ENCODE measurements at regions not wholly inside any gene's neighbourhood (a gene's known extent, or its start where the extent isn't known, plus 50 kb on each side); places are given as distances from the start of the nearest gene placed in this dataset.

DNA sequence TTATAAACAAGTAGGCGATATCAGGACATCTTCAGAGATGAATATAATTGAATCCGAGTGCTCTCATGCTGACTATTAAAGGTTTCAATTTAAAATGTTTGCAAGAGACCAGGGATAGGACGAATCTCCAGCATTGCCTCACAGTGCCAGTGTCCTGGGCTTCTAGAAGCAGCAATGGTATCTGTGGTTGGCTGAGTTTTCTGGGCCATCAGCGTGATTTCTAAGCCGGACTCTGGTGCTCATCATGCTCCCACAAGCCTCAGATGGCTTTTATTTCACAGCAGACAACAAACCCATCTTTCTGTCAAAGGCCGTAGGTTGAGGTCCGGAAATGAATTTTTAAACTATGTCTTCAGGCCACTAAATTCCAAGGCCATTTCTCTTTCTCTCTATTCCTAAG is 187.7 kb downstream of the FOXO1 start:
- H3K36me3 ChIP-seq (ENCODE audit: low read depth), result no peaks in the 10 kb centered on the region
- no peaks in the 10 kb centered on the region for H3K9me3 ChIP-seq (ENCODE audit: severe bottlenecking)
- no peak overlapping the region for H3K27ac ChIP-seq (ENCODE audit: poor library complexity, severe bottlenecking)
- DNase-seq (ENCODE audit: low spot score) (no peak), ATAC-seq (ENCODE audit: low read depth) (no peak)
- H3K27me3 ChIP-seq (ENCODE audit: insufficient read depth, poor library complexity, severe bottlenecking), result no peaks in the 10 kb centered on the region
- no peak overlapping the region for H3K4me3 ChIP-seq (ENCODE audit: severe bottlenecking)
- no peaks in the 10 kb centered on the region for H3K4me1 ChIP-seq (ENCODE audit: insufficient read depth, poor library complexity, severe bottlenecking)
- TF ChIP-seq, protein P1, sequence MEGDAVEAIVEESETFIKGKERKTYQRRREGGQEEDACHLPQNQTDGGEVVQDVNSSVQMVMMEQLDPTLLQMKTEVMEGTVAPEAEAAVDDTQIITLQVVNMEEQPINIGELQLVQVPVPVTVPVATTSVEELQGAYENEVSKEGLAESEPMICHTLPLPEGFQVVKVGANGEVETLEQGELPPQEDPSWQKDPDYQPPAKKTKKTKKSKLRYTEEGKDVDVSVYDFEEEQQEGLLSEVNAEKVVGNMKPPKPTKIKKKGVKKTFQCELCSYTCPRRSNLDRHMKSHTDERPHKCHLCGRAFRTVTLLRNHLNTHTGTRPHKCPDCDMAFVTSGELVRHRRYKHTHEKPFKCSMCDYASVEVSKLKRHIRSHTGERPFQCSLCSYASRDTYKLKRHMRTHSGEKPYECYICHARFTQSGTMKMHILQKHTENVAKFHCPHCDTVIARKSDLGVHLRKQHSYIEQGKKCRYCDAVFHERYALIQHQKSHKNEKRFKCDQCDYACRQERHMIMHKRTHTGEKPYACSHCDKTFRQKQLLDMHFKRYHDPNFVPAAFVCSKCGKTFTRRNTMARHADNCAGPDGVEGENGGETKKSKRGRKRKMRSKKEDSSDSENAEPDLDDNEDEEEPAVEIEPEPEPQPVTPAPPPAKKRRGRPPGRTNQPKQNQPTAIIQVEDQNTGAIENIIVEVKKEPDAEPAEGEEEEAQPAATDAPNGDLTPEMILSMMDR (IDR thresholded peaks at IDR 0.05; ENCODE audit: poor library complexity, severe bottlenecking), result no peak

DNA sequence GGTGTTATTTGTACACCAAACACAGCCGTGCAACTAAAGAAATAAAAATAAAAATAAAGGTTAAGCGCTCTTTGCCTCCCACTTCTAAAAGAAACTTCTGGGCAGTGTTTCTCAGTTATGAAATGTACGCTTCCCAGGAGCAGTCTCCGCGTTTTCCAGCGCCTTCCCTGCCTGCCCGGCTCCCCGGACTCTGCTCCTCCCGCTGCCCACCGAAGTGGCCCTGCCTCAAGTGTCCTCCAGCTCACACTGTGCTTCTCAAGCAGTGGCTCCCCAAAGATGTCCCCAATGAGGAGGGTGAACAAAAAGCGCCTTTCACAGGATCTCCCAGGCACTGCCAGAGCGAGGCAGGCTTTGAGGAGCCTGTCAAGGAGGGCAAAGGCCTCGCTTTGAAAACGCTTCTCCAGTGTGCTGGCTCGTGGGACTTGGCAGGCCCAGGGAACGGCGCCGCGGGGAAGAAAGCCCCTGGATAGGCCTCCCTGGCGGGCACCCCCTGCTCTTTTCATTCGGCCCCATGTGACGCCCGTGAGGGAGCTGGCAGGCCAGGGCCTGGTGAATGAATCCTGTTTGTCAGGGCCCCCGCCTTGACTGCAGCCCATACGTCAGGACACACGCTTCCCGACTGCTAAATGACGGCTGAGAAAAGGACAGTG is 187.1 kb downstream of the FOXO1 start:
- DNase-seq (ENCODE audit: low spot score) (no peak), ATAC-seq (ENCODE audit: low read depth) (no peak)
- no peaks in the 10 kb centered on the region for H3K4me1 ChIP-seq (ENCODE audit: insufficient read depth, poor library complexity, severe bottlenecking)
- H3K9me3 ChIP-seq (ENCODE audit: severe bottlenecking), result no peaks in the 10 kb centered on the region
- no peak overlapping the region for H3K4me3 ChIP-seq (ENCODE audit: severe bottlenecking)
- H3K27ac ChIP-seq (ENCODE audit: poor library complexity, severe bottlenecking), result no peak overlapping the region
- TF ChIP-seq, protein P1 (IDR thresholded peaks at IDR 0.05; ENCODE audit: poor library complexity, severe bottlenecking), result no peak
- H3K36me3 ChIP-seq (ENCODE audit: low read depth), result no peaks in the 10 kb centered on the region
- H3K27me3 ChIP-seq (ENCODE audit: insufficient read depth, poor library complexity, severe bottlenecking), result no peaks in the 10 kb centered on the region

DNA sequence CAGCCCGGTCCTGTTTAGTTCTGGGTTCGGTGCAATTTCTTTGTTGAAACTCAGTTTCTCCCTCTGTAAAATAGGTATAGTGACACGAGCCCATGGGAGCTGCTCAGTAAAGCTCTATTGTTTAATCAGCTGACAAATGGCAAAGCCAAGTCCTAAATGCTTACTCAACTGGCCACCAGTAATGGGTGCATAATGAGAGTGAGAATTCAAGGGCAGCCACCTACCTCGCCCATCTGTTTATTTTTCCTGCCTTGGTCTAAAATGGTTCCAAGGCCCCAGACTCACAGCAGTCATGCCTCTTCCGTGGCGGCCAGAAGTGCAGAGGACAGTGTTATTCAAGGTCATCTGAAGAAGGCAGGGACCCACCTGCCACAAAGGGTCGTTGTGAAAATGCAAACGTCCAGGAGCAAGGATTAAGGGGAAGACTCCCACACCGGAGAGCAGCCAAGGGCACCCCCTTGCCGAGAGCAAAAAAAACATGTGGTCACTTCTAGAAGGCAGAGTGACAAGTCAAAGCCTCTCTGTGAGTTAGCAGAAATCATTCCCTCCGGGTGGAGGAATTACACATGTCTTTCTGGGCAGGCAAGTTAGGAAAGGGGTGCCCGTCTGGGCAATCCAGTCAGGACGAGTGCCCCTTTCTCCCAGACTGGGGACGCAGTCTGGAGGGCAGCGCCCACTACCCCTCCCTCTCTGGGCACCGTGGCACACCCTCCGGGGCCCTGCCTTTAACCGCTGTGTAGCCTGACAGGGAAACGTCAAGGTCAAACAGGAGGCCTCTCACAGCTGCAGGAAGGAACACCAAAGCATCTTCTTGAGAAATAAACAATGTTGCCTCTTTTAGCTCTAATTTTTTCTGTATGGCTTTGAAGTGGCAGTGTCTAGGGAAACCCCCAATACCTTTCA is 186.2 kb downstream of the FOXO1 start:
- no peak for ATAC-seq (ENCODE audit: low read depth)
- H3K27me3 ChIP-seq (ENCODE audit: insufficient read depth, poor library complexity, severe bottlenecking), result no peaks in the 10 kb centered on the region
- no peaks in the 10 kb centered on the region for H3K4me1 ChIP-seq (ENCODE audit: insufficient read depth, poor library complexity, severe bottlenecking)
- H3K4me3 ChIP-seq (ENCODE audit: severe bottlenecking), result no peak overlapping the region
- H3K9me3 ChIP-seq (ENCODE audit: severe bottlenecking), result no peaks in the 10 kb centered on the region
- H3K36me3 ChIP-seq (ENCODE audit: low read depth), result no peaks in the 10 kb centered on the region
- no peak for DNase-seq (ENCODE audit: low spot score)
- TF ChIP-seq, protein P1 (IDR thresholded peaks at IDR 0.05; ENCODE audit: poor library complexity, severe bottlenecking), result no peak
- H3K27ac ChIP-seq (ENCODE audit: poor library complexity, severe bottlenecking), result no peak overlapping the region

DNA sequence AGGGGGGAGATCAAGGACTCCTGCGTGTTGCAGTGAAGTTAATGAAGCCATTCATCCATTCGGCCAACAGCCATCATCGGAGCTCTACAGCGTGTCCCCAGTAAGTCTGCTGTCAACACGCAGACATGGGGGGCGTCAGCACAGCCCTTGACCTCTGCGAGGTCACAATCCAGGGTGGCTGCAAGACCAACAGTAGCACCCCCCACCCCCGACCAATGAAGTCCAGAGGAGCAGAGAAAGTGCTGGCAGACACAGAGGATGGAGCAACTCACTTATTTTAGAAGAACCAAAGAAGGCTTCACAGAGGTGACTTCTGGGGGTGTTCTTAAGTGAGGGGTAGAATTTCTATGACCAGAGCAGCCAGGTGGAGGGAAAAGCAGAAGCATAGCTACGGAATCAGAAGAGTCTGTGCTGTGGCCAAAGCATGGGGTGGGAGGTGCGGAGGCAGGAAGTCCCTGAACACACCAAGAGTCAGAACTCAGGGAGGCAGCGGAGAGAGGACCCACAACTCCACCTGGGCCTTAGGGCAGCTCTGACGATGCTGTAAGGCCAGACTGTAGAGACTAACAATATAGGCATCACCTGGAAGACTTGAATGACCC is 185.4 kb downstream of the FOXO1 start:
- no peak for ATAC-seq (ENCODE audit: low read depth)
- Histone ChIP-seq H3K27ac (ENCODE audit: poor library complexity, severe bottlenecking) (no peak overlapping the region), H3K9me3 (ENCODE audit: severe bottlenecking) (no peaks in the 10 kb centered on the region), H3K27me3 (ENCODE audit: insufficient read depth, poor library complexity, severe bottlenecking) (no peaks in the 10 kb centered on the region), H3K4me1 (ENCODE audit: insufficient read depth, poor library complexity, severe bottlenecking) (no peaks in the 10 kb centered on the region), H3K4me3 (ENCODE audit: severe bottlenecking) (no peak overlapping the region), H3K36me3 (ENCODE audit: low read depth) (no peaks in the 10 kb centered on the region)
- no peak for DNase-seq (ENCODE audit: low spot score)
- TF ChIP-seq, protein P1 (IDR thresholded peaks at IDR 0.05; ENCODE audit: poor library complexity, severe bottlenecking), result no peak

All from RWPE2 (cell line).